ENCODE measurements at regions not wholly inside any gene's neighbourhood (a gene's known extent, or its start where the extent isn't known, plus 50 kb on each side); places are given as distances from the start of the nearest gene placed in this dataset.

DNA sequence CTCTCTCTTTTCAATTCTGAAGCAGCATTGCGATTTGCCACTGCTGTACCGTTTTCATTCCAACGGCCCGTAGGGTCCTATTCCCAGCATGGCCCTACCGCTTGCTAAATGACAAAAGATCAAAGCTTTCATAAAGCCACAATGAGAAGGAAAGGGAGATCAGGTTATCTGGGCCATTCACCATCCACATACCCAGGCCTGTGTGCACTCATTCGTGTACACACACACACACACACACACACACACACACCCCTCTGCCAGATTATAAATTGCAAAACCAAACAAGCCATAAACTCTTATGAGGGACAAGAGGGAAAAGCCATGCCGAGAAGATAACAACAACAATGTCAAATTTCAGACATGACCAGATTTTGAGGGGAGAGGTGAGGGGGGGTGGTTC is 282.3 kb downstream of the BCL11A start:
- no peak overlapping the region for H3K9ac ChIP-seq (ENCODE audit: low read length)
- H3K4me2 ChIP-seq (ENCODE audit: low read length) = no peak overlapping the region
- no peaks in the 10 kb centered on the region for H3K27me3 ChIP-seq (ENCODE audit: insufficient read depth, low read length)
- H3K36me3 ChIP-seq (ENCODE audit: insufficient read depth, low read length) = no peaks in the 10 kb centered on the region
- no peaks in the 10 kb centered on the region for H3F3A ChIP-seq (ENCODE audit: insufficient read depth, low read length)
- H3K4me3 ChIP-seq (ENCODE audit: low read depth, low read length, poor library complexity, severe bottlenecking) = no peak overlapping the region
- no peaks in the 10 kb centered on the region for H3K9me2 ChIP-seq (ENCODE audit: low read depth, low read length)
- no peak overlapping the region for H3K27ac ChIP-seq (ENCODE audit: low read depth, low read length, poor library complexity, severe bottlenecking)
- H3K9me3 ChIP-seq (ENCODE audit: low read length) = peaks cover 3% of the 10 kb centered on the region; the same call in 1 of the 2 replicates
- no peaks in the 10 kb centered on the region for H4K20me1 ChIP-seq (ENCODE audit: insufficient read depth, low read length)
- H3K79me2 ChIP-seq (ENCODE audit: insufficient read depth, low read length) = no peaks in the 10 kb centered on the region
- no peaks in the 10 kb centered on the region for H3K4me1 ChIP-seq (ENCODE audit: insufficient read depth, low read length, severe bottlenecking)
- no peak for TF ChIP-seq EZH2 (IDR thresholded peaks at IDR 0.05; ENCODE audit: borderline replicate concordance, low read length)
- TF ChIP-seq, protein P1, sequence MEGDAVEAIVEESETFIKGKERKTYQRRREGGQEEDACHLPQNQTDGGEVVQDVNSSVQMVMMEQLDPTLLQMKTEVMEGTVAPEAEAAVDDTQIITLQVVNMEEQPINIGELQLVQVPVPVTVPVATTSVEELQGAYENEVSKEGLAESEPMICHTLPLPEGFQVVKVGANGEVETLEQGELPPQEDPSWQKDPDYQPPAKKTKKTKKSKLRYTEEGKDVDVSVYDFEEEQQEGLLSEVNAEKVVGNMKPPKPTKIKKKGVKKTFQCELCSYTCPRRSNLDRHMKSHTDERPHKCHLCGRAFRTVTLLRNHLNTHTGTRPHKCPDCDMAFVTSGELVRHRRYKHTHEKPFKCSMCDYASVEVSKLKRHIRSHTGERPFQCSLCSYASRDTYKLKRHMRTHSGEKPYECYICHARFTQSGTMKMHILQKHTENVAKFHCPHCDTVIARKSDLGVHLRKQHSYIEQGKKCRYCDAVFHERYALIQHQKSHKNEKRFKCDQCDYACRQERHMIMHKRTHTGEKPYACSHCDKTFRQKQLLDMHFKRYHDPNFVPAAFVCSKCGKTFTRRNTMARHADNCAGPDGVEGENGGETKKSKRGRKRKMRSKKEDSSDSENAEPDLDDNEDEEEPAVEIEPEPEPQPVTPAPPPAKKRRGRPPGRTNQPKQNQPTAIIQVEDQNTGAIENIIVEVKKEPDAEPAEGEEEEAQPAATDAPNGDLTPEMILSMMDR (IDR thresholded peaks at IDR 0.05; ENCODE audit: low read length) = no peak
- H2AFZ ChIP-seq (ENCODE audit: low read length) = no peak overlapping the region

DNA sequence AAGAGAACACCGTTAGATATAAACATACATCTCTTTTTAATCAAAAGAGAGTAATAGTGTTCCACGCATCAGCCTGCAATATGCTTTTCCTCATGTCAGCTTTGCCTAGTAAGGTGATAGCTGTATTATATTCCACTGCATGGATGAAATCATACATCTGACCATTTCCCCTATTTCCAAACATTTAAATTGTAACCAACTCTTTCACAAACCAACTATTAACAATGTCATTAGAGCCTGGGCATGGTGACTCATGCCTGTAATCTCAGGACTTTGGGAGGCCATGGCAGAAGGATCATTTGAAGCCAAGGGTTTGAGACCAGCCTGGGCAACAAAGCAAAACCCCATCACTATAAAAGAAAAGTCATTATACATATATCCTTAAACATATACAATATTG is 284.8 kb downstream of the BCL11A start:
- Histone ChIP-seq H3K4me1 (ENCODE audit: insufficient read depth, low read length, severe bottlenecking) (no peaks in the 10 kb centered on the region), H3K27ac (ENCODE audit: low read depth, low read length, poor library complexity, severe bottlenecking) (no peak overlapping the region), H4K20me1 (ENCODE audit: insufficient read depth, low read length) (no peaks in the 10 kb centered on the region), H3K9me3 (ENCODE audit: low read length) (no peaks in the 10 kb centered on the region), H3F3A (ENCODE audit: insufficient read depth, low read length) (no peaks in the 10 kb centered on the region), H3K4me3 (ENCODE audit: low read depth, low read length, poor library complexity, severe bottlenecking) (no peak overlapping the region), H3K27me3 (ENCODE audit: insufficient read depth, low read length) (no peaks in the 10 kb centered on the region), H3K9me2 (ENCODE audit: low read depth, low read length) (no peaks in the 10 kb centered on the region), H3K4me2 (ENCODE audit: low read length) (no peak overlapping the region), H3K9ac (ENCODE audit: low read length) (no peak overlapping the region), H3K36me3 (ENCODE audit: insufficient read depth, low read length) (no peaks in the 10 kb centered on the region), H3K79me2 (ENCODE audit: insufficient read depth, low read length) (no peaks in the 10 kb centered on the region), H2AFZ (ENCODE audit: low read length) (no peak overlapping the region)
- TF ChIP-seq, protein P1 (IDR thresholded peaks at IDR 0.05; ENCODE audit: low read length) = no peak
- TF ChIP-seq EZH2 (IDR thresholded peaks at IDR 0.05; ENCODE audit: borderline replicate concordance, low read length) = no peak

DNA sequence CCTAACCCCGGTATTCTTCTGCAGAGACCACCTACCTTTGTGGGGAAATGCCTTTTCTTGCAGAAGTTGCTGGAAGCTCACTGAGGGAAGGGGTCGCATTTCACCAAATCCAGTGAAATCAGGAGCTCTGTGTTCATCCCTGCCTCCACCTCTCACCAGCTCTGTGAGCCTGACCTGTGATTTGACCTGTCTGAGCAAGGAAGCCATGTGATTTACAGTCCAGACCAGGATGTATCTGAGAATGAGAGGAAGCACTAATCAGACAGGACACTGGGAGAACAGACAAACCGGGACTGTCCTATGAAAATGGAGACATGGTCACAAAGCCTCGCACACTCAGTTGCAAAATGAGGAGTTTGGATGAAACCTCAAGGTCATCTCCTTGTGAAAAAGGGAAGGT is 285.4 kb downstream of the BCL11A start:
- H3K27me3 ChIP-seq (ENCODE audit: insufficient read depth, low read length) = no peaks in the 10 kb centered on the region
- H3K9ac ChIP-seq (ENCODE audit: low read length) = no peak overlapping the region
- no peaks in the 10 kb centered on the region for H4K20me1 ChIP-seq (ENCODE audit: insufficient read depth, low read length)
- no peaks in the 10 kb centered on the region for H3K36me3 ChIP-seq (ENCODE audit: insufficient read depth, low read length)
- H3K4me3 ChIP-seq (ENCODE audit: low read depth, low read length, poor library complexity, severe bottlenecking) = no peak overlapping the region
- H3K79me2 ChIP-seq (ENCODE audit: insufficient read depth, low read length) = no peaks in the 10 kb centered on the region
- no peaks in the 10 kb centered on the region for H3K9me3 ChIP-seq (ENCODE audit: low read length)
- H3K27ac ChIP-seq (ENCODE audit: low read depth, low read length, poor library complexity, severe bottlenecking) = no peak overlapping the region
- H3K9me2 ChIP-seq (ENCODE audit: low read depth, low read length) = no peaks in the 10 kb centered on the region
- no peak overlapping the region for H2AFZ ChIP-seq (ENCODE audit: low read length)
- H3K4me1 ChIP-seq (ENCODE audit: insufficient read depth, low read length, severe bottlenecking) = no peaks in the 10 kb centered on the region
- no peaks in the 10 kb centered on the region for H3F3A ChIP-seq (ENCODE audit: insufficient read depth, low read length)
- TF ChIP-seq EZH2 (IDR thresholded peaks at IDR 0.05; ENCODE audit: borderline replicate concordance, low read length) = no peak
- TF ChIP-seq, protein P1 (IDR thresholded peaks at IDR 0.05; ENCODE audit: low read length) = no peak
- no peak overlapping the region for H3K4me2 ChIP-seq (ENCODE audit: low read length)

All from OCI-LY1 (cell line).